Adipocyte (in vitro differentiated cells): ENCODE measurements at regions not wholly inside any gene's neighbourhood (a gene's known extent, or its start where the extent isn't known, plus 50 kb on each side); places are given as distances from the start of the nearest gene placed in this dataset.

ENCODE experiments used
- DNase-seq: peaks from one replicate; pipeline ENCODE4 v3.0.0-alpha.2; 2015; ENCODE audit warnings: low read depth
- H3K27me3 ChIP-seq: replicated peaks from 2 replicates; pipeline ENCODE4 v1.7.0; 2013; ENCODE audit warnings: mild to moderate bottlenecking, low read length, moderate library complexity; ENCODE audit not compliant: control insufficient read depth, insufficient read depth
- H3K36me3 ChIP-seq: 2 replicates; pipeline ENCODE4 v1.7.0; 2013; ENCODE audit warnings: low read length, mild to moderate bottlenecking, moderate library complexity; ENCODE audit not compliant: control insufficient read depth, insufficient read depth, severe bottlenecking
- H3K4me1 ChIP-seq: 2 replicates; pipeline ENCODE4 v1.7.0; 2013; ENCODE audit warnings: mild to moderate bottlenecking, low read length, moderate library complexity; ENCODE audit not compliant: control insufficient read depth, insufficient read depth
- H3K4me3 ChIP-seq: 2 replicates; pipeline ENCODE4 v1.7.0; 2013; ENCODE audit warnings: mild to moderate bottlenecking, low read length, moderate library complexity
- H3K9ac ChIP-seq: 2 replicates; pipeline ENCODE4 v1.7.0; 2013; ENCODE audit warnings: mild to moderate bottlenecking, low read length, moderate library complexity
- H3K9me3 ChIP-seq: 2 replicates; pipeline ENCODE4 v1.7.0; 2013; ENCODE audit warnings: mild to moderate bottlenecking, low read length, moderate library complexity; ENCODE audit not compliant: control insufficient read depth

- DNase-seq, result no peak
- H3K27me3 ChIP-seq, result peaks cover 12% of the 10 kb centered on the region
- H3K4me3 ChIP-seq, result no peak overlapping the region
- H3K36me3 ChIP-seq, result no peaks in the 10 kb centered on the region
- H3K4me1 ChIP-seq, result no peaks in the 10 kb centered on the region
- no peak overlapping the region for H3K9ac ChIP-seq
- no peaks in the 10 kb centered on the region for H3K9me3 ChIP-seq
These were observed 317.0 kb downstream of the CTTN start for GRCh38 chr11:70715166-70715951.

DNA sequence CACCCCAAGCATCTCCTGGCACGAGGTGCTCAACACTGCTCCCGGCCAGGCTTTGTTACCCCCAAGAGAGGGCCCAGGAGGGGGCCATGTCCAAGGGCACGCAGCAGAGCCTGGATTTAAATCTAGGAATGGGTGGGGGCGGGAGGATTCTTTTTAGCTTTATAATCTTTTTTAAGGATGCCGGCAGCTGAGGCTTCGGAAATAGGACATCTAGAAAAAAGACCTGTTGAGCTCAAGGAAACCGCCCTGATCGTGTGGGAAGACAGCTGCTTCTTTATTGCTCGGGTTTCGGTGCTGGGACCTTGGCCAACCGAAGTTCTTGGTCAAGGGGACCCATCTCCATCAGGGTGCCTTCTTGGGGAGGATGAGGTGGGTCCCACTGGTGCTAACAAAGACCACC, 317.9 kb downstream of the CTTN start:
- peaks cover 8% of the 10 kb centered on the region for H3K27me3 ChIP-seq
- H3K4me3 ChIP-seq, result no peak overlapping the region
- H3K9me3 ChIP-seq, result no peaks in the 10 kb centered on the region
- no peaks in the 10 kb centered on the region for H3K36me3 ChIP-seq
- no peaks in the 10 kb centered on the region for H3K4me1 ChIP-seq
- H3K9ac ChIP-seq, result no peak overlapping the region
- no peak for DNase-seq

- Histone ChIP-seq H3K9me3 (no peaks in the 10 kb centered on the region), H3K36me3 (no peaks in the 10 kb centered on the region), H3K4me1 (no peaks in the 10 kb centered on the region), H3K9ac (no peak overlapping the region), H3K4me3 (no peak overlapping the region), H3K27me3 (peaks cover 8% of the 10 kb centered on the region)
- DNase-seq, result no peak
These were observed 318.9 kb downstream of the CTTN start for GRCh38 chr11:70716986-70717775.

DNA sequence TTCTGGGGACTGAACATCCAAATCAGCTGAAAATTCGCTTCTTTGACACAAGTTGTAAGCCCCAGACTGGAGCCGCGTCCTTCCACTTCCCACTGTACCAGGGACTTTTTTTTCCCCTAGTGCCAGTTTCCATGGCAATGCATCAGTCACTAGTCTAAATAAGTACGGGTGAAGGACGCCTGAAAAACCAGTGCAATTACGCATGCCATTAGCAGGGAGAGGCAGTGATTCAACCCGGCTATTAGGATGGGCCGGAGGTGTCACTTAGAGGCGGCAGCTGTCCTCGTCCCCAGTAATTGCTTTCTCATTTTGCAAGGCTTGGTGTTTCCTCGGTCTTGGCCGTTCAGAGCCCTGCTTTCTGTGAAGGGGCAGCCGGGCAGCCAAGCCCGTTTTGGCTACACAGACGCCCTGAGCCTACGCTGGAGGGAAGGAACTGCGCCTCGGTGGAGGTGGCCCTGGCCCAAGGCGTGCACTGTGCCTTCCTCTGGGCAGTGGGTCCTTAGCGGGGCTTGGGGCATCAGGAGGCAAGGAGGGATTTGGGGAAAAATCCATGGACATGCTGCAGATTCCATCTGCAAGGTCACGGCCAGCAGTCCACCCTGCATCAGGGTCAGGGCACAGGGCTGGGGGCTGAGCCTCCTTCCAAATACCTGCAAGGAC, 319.7 kb downstream of the CTTN start:
- H3K27me3 ChIP-seq, result peaks cover 8% of the 10 kb centered on the region
- no peak for DNase-seq
- no peaks in the 10 kb centered on the region for H3K4me1 ChIP-seq
- H3K36me3 ChIP-seq, result no peaks in the 10 kb centered on the region
- H3K9me3 ChIP-seq, result no peaks in the 10 kb centered on the region
- no peak overlapping the region for H3K9ac ChIP-seq
- H3K4me3 ChIP-seq, result no peak overlapping the region

DNA sequence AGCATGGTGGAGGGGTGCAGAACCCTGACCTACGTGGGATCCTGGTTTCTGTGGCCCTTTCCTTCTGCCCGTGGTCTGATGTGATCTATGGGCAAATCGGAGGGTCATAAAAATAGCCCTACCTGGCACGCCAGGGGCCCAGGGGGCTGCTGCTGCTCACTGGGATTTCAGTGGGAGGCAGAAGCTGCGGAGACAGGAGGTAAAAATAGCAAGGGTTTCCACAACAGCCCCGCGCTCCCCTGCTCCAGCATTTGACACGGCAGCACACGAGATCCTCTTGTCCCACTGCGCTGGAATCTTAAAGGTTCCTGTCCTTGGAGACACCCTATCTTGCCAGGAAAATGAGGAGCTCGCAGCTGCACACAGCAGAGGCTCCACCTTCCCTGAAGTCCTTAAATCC, 321.2 kb downstream of the CTTN start:
- Histone ChIP-seq H3K9me3 (no peaks in the 10 kb centered on the region), H3K27me3 (peaks cover 8% of the 10 kb centered on the region), H3K4me3 (no peak overlapping the region), H3K9ac (no peak overlapping the region), H3K4me1 (no peaks in the 10 kb centered on the region), H3K36me3 (no peaks in the 10 kb centered on the region)
- no peak for DNase-seq

GRCh38 chr11:70720281-70720680, 322.0 kb downstream of the CTTN start:
- Histone ChIP-seq H3K9ac (no peak overlapping the region), H3K4me3 (no peak overlapping the region), H3K4me1 (no peaks in the 10 kb centered on the region), H3K36me3 (no peaks in the 10 kb centered on the region), H3K27me3 (peaks cover 8% of the 10 kb centered on the region), H3K9me3 (no peaks in the 10 kb centered on the region)
- DNase-seq, result no peak

GRCh38 chr11:70721006-70721405, 322.7 kb downstream of the CTTN start:
- Histone ChIP-seq H3K27me3 (peaks cover 8% of the 10 kb centered on the region), H3K4me3 (no peak overlapping the region), H3K9ac (no peak overlapping the region), H3K36me3 (no peaks in the 10 kb centered on the region), H3K4me1 (no peaks in the 10 kb centered on the region), H3K9me3 (no peaks in the 10 kb centered on the region)
- no peak for DNase-seq

DNA sequence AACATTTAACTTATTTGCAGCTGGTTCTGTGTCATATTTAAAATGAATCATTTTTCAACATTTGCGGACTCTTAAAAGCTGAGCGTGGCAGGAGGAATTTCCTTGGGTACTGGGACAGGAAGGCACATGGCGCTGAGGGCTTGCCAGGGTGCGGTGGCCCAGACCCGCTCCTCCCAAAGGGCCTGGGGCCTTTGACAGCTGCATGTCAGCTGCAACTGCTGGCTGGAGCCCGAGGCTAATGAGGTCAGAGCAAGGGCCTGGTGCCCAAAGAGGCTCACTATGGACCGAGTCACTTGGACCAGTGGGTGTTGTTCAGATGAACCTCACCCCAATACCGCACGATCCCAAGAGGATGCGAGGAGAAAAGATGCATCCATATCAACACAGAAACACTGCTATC, 326.9 kb downstream of the CTTN start:
- no peak overlapping the region for H3K9ac ChIP-seq
- H3K4me1 ChIP-seq, result no peaks in the 10 kb centered on the region
- peaks cover 2% of the 10 kb centered on the region for H3K9me3 ChIP-seq
- no peak overlapping the region for H3K4me3 ChIP-seq
- DNase-seq, result no peak
- H3K36me3 ChIP-seq, result no peaks in the 10 kb centered on the region
- no peaks in the 10 kb centered on the region for H3K27me3 ChIP-seq

- DNase-seq, result no peak
- H3K36me3 ChIP-seq, result no peaks in the 10 kb centered on the region
- no peaks in the 10 kb centered on the region for H3K4me1 ChIP-seq
- peaks cover 2% of the 10 kb centered on the region for H3K9me3 ChIP-seq
- no peak overlapping the region for H3K9ac ChIP-seq
- H3K4me3 ChIP-seq, result no peak overlapping the region
- H3K27me3 ChIP-seq, result no peaks in the 10 kb centered on the region
These were observed 327.4 kb downstream of the CTTN start for GRCh38 chr11:70725739-70726138.

- Histone ChIP-seq H3K9me3 (peaks cover 2% of the 10 kb centered on the region), H3K36me3 (no peaks in the 10 kb centered on the region), H3K4me3 (no peak overlapping the region), H3K4me1 (no peaks in the 10 kb centered on the region), H3K9ac (no peak overlapping the region), H3K27me3 (no peaks in the 10 kb centered on the region)
- no peak for DNase-seq
These were observed 328.7 kb downstream of the CTTN start for GRCh38 chr11:70727021-70727420.

GRCh38 chr11:70727899-70728620, 329.7 kb downstream of the CTTN start:
- H3K4me3 ChIP-seq, result no peak overlapping the region
- no peaks in the 10 kb centered on the region for H3K36me3 ChIP-seq
- peaks cover 2% of the 10 kb centered on the region for H3K9me3 ChIP-seq
- H3K9ac ChIP-seq, result no peak overlapping the region
- H3K4me1 ChIP-seq, result no peaks in the 10 kb centered on the region
- H3K27me3 ChIP-seq, result no peaks in the 10 kb centered on the region
- no peak for DNase-seq
